ENCODE measurements at regions not wholly inside any gene's neighbourhood (a gene's known extent, or its start where the extent isn't known, plus 50 kb on each side); places are given as distances from the start of the nearest gene placed in this dataset.

DNA sequence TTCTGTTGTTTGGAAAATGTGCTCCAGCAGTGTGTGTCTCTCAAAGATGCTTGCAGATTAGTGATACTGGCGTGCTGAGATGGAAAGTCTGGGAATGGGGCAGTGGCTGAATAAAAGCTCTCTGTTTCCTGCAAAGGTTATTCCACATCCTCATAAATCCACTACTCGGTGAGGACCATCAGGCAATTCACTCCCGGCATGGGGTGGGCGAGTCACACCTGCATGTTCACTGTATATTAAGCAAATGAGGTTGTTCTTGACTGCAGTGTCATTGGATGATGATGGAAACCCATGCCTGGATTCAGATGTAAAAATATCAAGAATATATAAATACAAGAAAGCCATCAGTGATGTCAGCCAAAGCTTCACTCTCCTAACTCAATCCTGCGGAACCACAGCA is 65.4 kb upstream of the DSCAM start:
- Mint-ChIP-seq H3K27me3 (peaks cover 3% of the 10 kb centered on the region), H3K4me1 (no peaks in the 10 kb centered on the region), H3K9me3 (ENCODE audit: insufficient read depth) (peaks cover 7% of the 10 kb centered on the region), H3K27ac (no peak overlapping the region), H3K4me3 (no peak overlapping the region)
- Histone ChIP-seq H3K4me3 (ENCODE audit: control extremely low read depth in 1 of 5, extremely low read depth in 1 of 5, insufficient read depth in 1 of 5, low read depth in 2 of 5, low read length in 4 of 5) (no peak overlapping the region), H4K20me1 (ENCODE audit: control insufficient read depth, insufficient read depth, low read length, poor library complexity, severe bottlenecking) (no peaks in the 10 kb centered on the region), H3K36me3 (replicated peaks in 1 of 2; ENCODE audit: control extremely low read depth in 1 of 2, control insufficient read depth in 1 of 2, extremely low read depth in 1 of 2, insufficient read depth in 2 of 2, low read length in 1 of 2) (no peaks in the 10 kb centered on the region), H3K27ac (ENCODE audit: low read length in 2 of 2) (no peak overlapping the region), H3K27me3 (replicated peaks in 1 of 4; ENCODE audit: control extremely low read depth in 1 of 4, control insufficient read depth in 3 of 4, insufficient read depth in 4 of 4, low read length in 3 of 4) (no peaks in the 10 kb centered on the region), H2AFZ (ENCODE audit: insufficient read depth, low read depth, low read length, poor library complexity, severe bottlenecking) (no peak overlapping the region), H3K9ac (ENCODE audit: low read length) (no peak overlapping the region), H3K4me1 (ENCODE audit: control insufficient read depth in 2 of 2, insufficient read depth in 2 of 2, low read length in 2 of 2) (no peaks in the 10 kb centered on the region), H3K9me3 (ENCODE audit: control extremely low read depth in 1 of 3, control insufficient read depth in 2 of 3, insufficient read depth in 1 of 3, low read length in 2 of 3) (no peaks in the 10 kb centered on the region), H3K4me2 (replicated peaks; ENCODE audit: low read depth, low read length, poor library complexity, severe bottlenecking) (no peak overlapping the region), H3K79me2 (ENCODE audit: control insufficient read depth, insufficient read depth, low read length) (no peaks in the 10 kb centered on the region)
- intact Hi-C loops (cut with micrococcal nuclease) = no loop called here
- TF ChIP-seq, protein P1, sequence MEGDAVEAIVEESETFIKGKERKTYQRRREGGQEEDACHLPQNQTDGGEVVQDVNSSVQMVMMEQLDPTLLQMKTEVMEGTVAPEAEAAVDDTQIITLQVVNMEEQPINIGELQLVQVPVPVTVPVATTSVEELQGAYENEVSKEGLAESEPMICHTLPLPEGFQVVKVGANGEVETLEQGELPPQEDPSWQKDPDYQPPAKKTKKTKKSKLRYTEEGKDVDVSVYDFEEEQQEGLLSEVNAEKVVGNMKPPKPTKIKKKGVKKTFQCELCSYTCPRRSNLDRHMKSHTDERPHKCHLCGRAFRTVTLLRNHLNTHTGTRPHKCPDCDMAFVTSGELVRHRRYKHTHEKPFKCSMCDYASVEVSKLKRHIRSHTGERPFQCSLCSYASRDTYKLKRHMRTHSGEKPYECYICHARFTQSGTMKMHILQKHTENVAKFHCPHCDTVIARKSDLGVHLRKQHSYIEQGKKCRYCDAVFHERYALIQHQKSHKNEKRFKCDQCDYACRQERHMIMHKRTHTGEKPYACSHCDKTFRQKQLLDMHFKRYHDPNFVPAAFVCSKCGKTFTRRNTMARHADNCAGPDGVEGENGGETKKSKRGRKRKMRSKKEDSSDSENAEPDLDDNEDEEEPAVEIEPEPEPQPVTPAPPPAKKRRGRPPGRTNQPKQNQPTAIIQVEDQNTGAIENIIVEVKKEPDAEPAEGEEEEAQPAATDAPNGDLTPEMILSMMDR (IDR thresholded peaks at IDR 0.05) = no peak
- no peak for TF ChIP-seq EZH2 (IDR thresholded peaks at IDR 0.05; ENCODE audit: borderline replicate concordance, insufficient read depth, low read depth, low read length, poor library complexity, severe bottlenecking)
- WGBS (ENCODE audit: insufficient coverage) = 100% methylated on average over 1 of the region's 5 CpGs
- no peak for ATAC-seq (ENCODE audit: low read depth)
- ChIA-PET POLR2A (no interaction called here), CTCF (no interaction called here)
- no peak for DNase-seq

DNA sequence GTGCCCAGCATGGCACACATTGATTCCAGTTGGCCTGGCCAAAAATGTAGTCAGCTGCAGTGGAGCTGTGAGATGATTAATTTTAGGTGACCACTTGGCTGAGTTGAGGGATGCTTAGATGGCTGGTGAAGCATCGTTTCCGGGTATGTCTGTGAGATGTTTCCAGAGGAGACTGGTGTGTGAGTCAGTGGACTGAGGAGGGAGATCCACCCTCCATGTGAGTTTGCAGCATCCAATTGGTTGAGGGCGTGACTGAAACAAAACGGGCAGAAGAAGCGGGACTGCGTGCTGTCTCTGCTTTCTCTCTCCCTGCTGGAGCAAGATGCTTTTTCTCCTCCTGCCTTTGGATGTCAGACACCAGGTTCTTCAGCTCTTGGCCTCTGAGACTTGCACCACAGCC is 68.2 kb upstream of the DSCAM start:
- Mint-ChIP-seq H3K27me3 (peaks cover 3% of the 10 kb centered on the region), H3K4me3 (no peak overlapping the region), H3K27ac (no peak overlapping the region), H3K9me3 (ENCODE audit: insufficient read depth) (peaks cover 7% of the 10 kb centered on the region), H3K4me1 (no peaks in the 10 kb centered on the region)
- Histone ChIP-seq H3K27me3 (replicated peaks in 1 of 4; ENCODE audit: control extremely low read depth in 1 of 4, control insufficient read depth in 3 of 4, insufficient read depth in 4 of 4, low read length in 3 of 4) (no peaks in the 10 kb centered on the region), H3K4me2 (replicated peaks; ENCODE audit: low read depth, low read length, poor library complexity, severe bottlenecking) (no peak overlapping the region), H3K79me2 (ENCODE audit: control insufficient read depth, insufficient read depth, low read length) (no peaks in the 10 kb centered on the region), H3K4me3 (ENCODE audit: control extremely low read depth in 1 of 5, extremely low read depth in 1 of 5, insufficient read depth in 1 of 5, low read depth in 2 of 5, low read length in 4 of 5) (no peak overlapping the region), H2AFZ (ENCODE audit: insufficient read depth, low read depth, low read length, poor library complexity, severe bottlenecking) (no peak overlapping the region), H4K20me1 (ENCODE audit: control insufficient read depth, insufficient read depth, low read length, poor library complexity, severe bottlenecking) (no peaks in the 10 kb centered on the region), H3K4me1 (ENCODE audit: control insufficient read depth in 2 of 2, insufficient read depth in 2 of 2, low read length in 2 of 2) (no peaks in the 10 kb centered on the region), H3K27ac (ENCODE audit: low read length in 2 of 2) (no peak overlapping the region), H3K9me3 (ENCODE audit: control extremely low read depth in 1 of 3, control insufficient read depth in 2 of 3, insufficient read depth in 1 of 3, low read length in 2 of 3) (no peaks in the 10 kb centered on the region), H3K9ac (ENCODE audit: low read length) (no peak overlapping the region), H3K36me3 (replicated peaks in 1 of 2; ENCODE audit: control extremely low read depth in 1 of 2, control insufficient read depth in 1 of 2, extremely low read depth in 1 of 2, insufficient read depth in 2 of 2, low read length in 1 of 2) (no peaks in the 10 kb centered on the region)
- TF ChIP-seq, protein P1 (IDR thresholded peaks at IDR 0.05) = no peak
- no peak for TF ChIP-seq EZH2 (IDR thresholded peaks at IDR 0.05; ENCODE audit: borderline replicate concordance, insufficient read depth, low read depth, low read length, poor library complexity, severe bottlenecking)
- CTCF ChIA-PET = no interaction called here
- POLR2A ChIA-PET = no interaction called here
- ATAC-seq (ENCODE audit: low read depth) (no peak), DNase-seq (no peak)
- intact Hi-C loops (cut with micrococcal nuclease) = no loop called here
- WGBS (ENCODE audit: insufficient coverage) = 92% methylated on average over 6 of the region's 6 CpGs
